PC-3 (cell line): ENCODE measurements at regions not wholly inside any gene's neighbourhood (a gene's known extent, or its start where the extent isn't known, plus 50 kb on each side); places are given as distances from the start of the nearest gene placed in this dataset.

Experiments
- ATAC-seq: fragments of 200-7000 bp; cut with Tn5 transposase; 2 replicates; pipeline ENCODE4 v1.9.1; 2020; ENCODE audit warnings: mild to moderate bottlenecking, moderate library complexity
- BruUV-seq: library from RNA; stranded (reverse); fragments of 400-500 nt; replicated peaks from 2 replicates; lab custom pipeline; 2021; lab: Mats Ljungman, UMichigan
- CTCF ChIA-PET: fragments of 300-600 bp; sonication (Branson Sonifier 250); formaldehyde crosslinking; loops from one replicate; lab custom pipeline; 2022; ENCODE audit warnings: antibody characterized with exemption; lab: Charles Lee
- POLR2A ChIA-PET: fragments of 300-600 bp; sonication (Branson Sonifier 250); formaldehyde crosslinking; loops from one replicate; lab custom pipeline; 2022; ENCODE audit warnings: antibody characterized with exemption; ENCODE audit not compliant: unreplicated experiment; lab: Charles Lee
- DNase-seq: peaks from one replicate; pipeline ENCODE4 v3.0.0-alpha.2; 2015
- H2AFZ ChIP-seq: fragments of 300-600 bp; sonication (generic); 2 replicates; pipeline ENCODE4 v1.6.0; 2016; ENCODE audit warnings: antibody characterized with exemption, low read length
- H3F3A ChIP-seq: fragments of 300-600 bp; sonication (generic); one replicate; pipeline ENCODE4 v1.6.0; 2017; ENCODE audit warnings: antibody characterized with exemption, low read length, control low read depth, mild to moderate bottlenecking; ENCODE audit not compliant: unreplicated experiment
- H3K27ac ChIP-seq: fragments of 300-600 bp; sonication (generic); 2 replicates; pipeline ENCODE4 v1.5.1; 2016; ENCODE audit warnings: mild to moderate bottlenecking, low read length
- H3K27me3 ChIP-seq: fragments of 300-600 bp; sonication (generic); 2 replicates; pipeline ENCODE4 v1.6.1; 2016; ENCODE audit warnings: low read length, mixed read lengths
- H3K36me3 ChIP-seq: fragments of 300-600 bp; sonication (generic); 2 replicates; pipeline ENCODE4 v1.6.1; 2016; ENCODE audit warnings: low read depth, mixed run types, low read length, mixed read lengths
- H3K4me1 ChIP-seq: fragments of 300-600 bp; sonication (generic); 2 replicates; pipeline ENCODE4 v1.5.1; 2016; ENCODE audit warnings: low read length; ENCODE audit not compliant: insufficient read depth
- H3K4me2 ChIP-seq: fragments of 300-600 bp; sonication (generic); 2 replicates; pipeline ENCODE4 v1.6.0; 2016; ENCODE audit warnings: low read length
- H3K4me3 ChIP-seq: fragments of 300-600 bp; sonication (generic); 2 replicates; pipeline ENCODE4 v1.5.1; 2016; ENCODE audit warnings: mild to moderate bottlenecking, low read length, mixed read lengths
- H3K79me2 ChIP-seq: fragments of 300-600 bp; sonication (generic); 2 replicates; pipeline ENCODE4 v1.6.1; 2017; ENCODE audit warnings: low read length, mixed read lengths
- H3K9ac ChIP-seq: fragments of 300-600 bp; sonication (generic); 2 replicates; pipeline ENCODE4 v1.6.0; 2016; ENCODE audit warnings: mild to moderate bottlenecking, low read length
- H3K9me2 ChIP-seq: fragments of 300-600 bp; sonication (generic); replicated peaks from 2 replicates; pipeline ENCODE4 v1.6.1; 2016; ENCODE audit warnings: mixed run types, low read length, mixed read lengths
- H3K9me3 ChIP-seq: fragments of 300-600 bp; sonication (generic); 2 replicates; pipeline ENCODE4 v1.6.1; 2016; ENCODE audit warnings: low read length, mixed read lengths
- H4K20me1 ChIP-seq: fragments of 300-600 bp; sonication (generic); 2 replicates; pipeline ENCODE4 v1.6.1; 2016; ENCODE audit warnings: low read length, mixed read lengths
- EZH2 ChIP-seq: fragments of 300-600 bp; sonication (generic); IDR thresholded peaks from one replicate; pipeline ENCODE4 v1.6.1; 2017; ENCODE audit warnings: antibody characterized with exemption, mild to moderate bottlenecking, low read length; ENCODE audit not compliant: unreplicated experiment
- EZH2phosphoT487 ChIP-seq: fragments of 300-600 bp; sonication (generic); IDR thresholded peaks from 2 replicates; pipeline ENCODE4 v1.6.1; 2018; ENCODE audit warnings: mild to moderate bottlenecking, antibody characterized with exemption, low read length, borderline replicate concordance
- intact Hi-C: fragments of 100-400 bp; cut with micrococcal nuclease; formaldehyde crosslinking; loops from 2 replicates; pipeline ENCODE4 v1.9.0; 2023
- TF ChIP-seq, protein P1 (sequence below): fragments of 300-600 bp; sonication (generic); conservative IDR thresholded peaks from 2 replicates; pipeline ENCODE4 v1.5.1; 2017; ENCODE audit warnings: antibody characterized with exemption, low read depth, mild to moderate bottlenecking, low read length

DNA sequence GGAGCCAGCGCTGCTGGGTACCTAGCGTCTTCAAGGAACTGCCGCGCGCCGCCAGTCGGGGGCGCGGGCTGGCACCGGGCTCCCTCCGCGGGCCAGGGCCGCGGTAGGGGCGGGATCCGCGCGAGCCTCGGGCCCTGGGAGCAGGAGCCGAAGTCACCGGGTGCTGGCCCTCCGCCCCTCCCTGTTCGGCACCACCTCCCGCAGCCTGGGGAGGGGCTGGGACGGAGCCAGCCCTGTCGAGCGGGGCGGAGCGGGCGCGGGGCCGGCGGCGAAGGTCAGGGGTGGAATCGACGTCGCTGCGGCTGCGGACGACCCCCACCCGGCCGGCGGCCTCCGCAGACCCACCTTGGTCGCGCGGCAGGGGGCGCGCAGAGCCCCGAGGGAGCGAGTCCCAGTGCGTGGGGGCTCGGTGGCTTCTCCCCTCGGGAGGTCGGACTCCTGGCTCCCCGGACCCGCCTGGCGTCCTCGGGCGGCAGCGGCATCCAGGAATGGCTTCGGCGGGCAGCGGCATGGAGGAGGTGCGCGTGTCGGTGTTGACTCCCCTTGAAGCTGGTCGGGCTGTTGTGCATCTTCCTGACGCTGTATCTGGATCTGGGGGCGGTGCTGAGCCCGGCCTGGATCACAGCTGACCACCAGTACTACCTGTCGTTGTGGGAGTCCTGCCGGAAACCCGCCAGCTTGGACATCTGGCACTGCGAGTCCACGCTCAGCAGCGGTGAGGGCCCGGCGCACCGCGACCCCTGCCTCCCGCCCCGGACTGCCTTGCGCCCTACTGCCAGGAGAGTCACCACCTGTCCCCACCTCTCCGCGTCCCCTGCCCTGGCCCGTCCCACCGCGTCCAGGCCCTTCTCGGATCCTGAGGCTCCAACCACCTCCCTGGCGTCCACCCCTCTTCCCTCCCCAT lies 50.5 kb upstream of the FAM47C start:
- no peaks in the 10 kb centered on the region for H3K9me3 ChIP-seq
- no peak overlapping the region for H3K4me2 ChIP-seq
- no peaks in the 10 kb centered on the region for H3F3A ChIP-seq
- intact Hi-C loops, result no loop called here
- no peaks in the 10 kb centered on the region for H3K36me3 ChIP-seq
- H3K4me1 ChIP-seq, result no peaks in the 10 kb centered on the region
- no peak overlapping the region for H3K27ac ChIP-seq
- no peaks in the 10 kb centered on the region for H3K79me2 ChIP-seq
- no peak overlapping the region for H2AFZ ChIP-seq
- no peaks in the 10 kb centered on the region for H4K20me1 ChIP-seq
- no peaks in the 10 kb centered on the region for H3K27me3 ChIP-seq
- DNase-seq, result no peak
- no peak for ATAC-seq
- H3K9me2 ChIP-seq, result no peaks in the 10 kb centered on the region
- no peak overlapping the region for H3K9ac ChIP-seq
- H3K4me3 ChIP-seq, result no peak overlapping the region
- TF ChIP-seq EZH2phosphoT487 (no peak), EZH2 (no peak)
- TF ChIP-seq, protein P1, sequence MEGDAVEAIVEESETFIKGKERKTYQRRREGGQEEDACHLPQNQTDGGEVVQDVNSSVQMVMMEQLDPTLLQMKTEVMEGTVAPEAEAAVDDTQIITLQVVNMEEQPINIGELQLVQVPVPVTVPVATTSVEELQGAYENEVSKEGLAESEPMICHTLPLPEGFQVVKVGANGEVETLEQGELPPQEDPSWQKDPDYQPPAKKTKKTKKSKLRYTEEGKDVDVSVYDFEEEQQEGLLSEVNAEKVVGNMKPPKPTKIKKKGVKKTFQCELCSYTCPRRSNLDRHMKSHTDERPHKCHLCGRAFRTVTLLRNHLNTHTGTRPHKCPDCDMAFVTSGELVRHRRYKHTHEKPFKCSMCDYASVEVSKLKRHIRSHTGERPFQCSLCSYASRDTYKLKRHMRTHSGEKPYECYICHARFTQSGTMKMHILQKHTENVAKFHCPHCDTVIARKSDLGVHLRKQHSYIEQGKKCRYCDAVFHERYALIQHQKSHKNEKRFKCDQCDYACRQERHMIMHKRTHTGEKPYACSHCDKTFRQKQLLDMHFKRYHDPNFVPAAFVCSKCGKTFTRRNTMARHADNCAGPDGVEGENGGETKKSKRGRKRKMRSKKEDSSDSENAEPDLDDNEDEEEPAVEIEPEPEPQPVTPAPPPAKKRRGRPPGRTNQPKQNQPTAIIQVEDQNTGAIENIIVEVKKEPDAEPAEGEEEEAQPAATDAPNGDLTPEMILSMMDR, result no peak
- POLR2A ChIA-PET, result no interaction called here
- CTCF ChIA-PET, result no interaction called here
- no TSS peak for BruUV-seq
